H1 (cell line): ENCODE measurements at regions not wholly inside any gene's neighbourhood (a gene's known extent, or its start where the extent isn't known, plus 50 kb on each side); places are given as distances from the start of the nearest gene placed in this dataset.

ENCODE experiments used
- CTCF ChIA-PET: fragments of 300-600 bp; sonication (Branson Sonifier 250); formaldehyde crosslinking; loops from one replicate; lab custom pipeline; 2021; ENCODE audit not compliant: partially characterized antibody; lab: Charles Lee
- POLR2A ChIA-PET: fragments of 300-600 bp; sonication (Branson Sonifier 250); formaldehyde crosslinking; loops from one replicate; lab custom pipeline; 2021; ENCODE audit warnings: inconsistent platforms; ENCODE audit not compliant: partially characterized antibody; lab: Charles Lee
- DNase-seq, 2 experiments: peaks; one replicate each; pipeline versions ENCODE4 v3.0.0 to v3.0.0-alpha.2; 2010 to 2022; ENCODE audit warnings: low spot score in 2 of 2, low read depth in 1 of 2, mixed read lengths in 1 of 2
- FAIRE-seq: peaks from 2 replicates; lab custom pipeline; 2011; peaks lifted over from hg19 to GRCh38; lab: Jason Lieb, UNC
- H2AFZ ChIP-seq: 2 replicates; pipeline ENCODE4 v1.8.1; 2012; ENCODE audit warnings: low read length, inconsistent platforms
- H2AK5ac ChIP-seq: 2 replicates; pipeline ENCODE4 v1.6.1; 2013; ENCODE audit warnings: low read depth, low read length
- H2BK120ac ChIP-seq: replicated peaks from 2 replicates; pipeline ENCODE3; 2013; ENCODE audit warnings: low read depth, low read length, inconsistent platforms
- H2BK12ac ChIP-seq: 2 replicates; pipeline ENCODE4 v1.6.1; 2013; ENCODE audit warnings: low read depth, low read length
- H2BK15ac ChIP-seq: 2 replicates; pipeline ENCODE4 v1.6.1; 2013; ENCODE audit warnings: low read length
- H2BK20ac ChIP-seq: 2 replicates; pipeline ENCODE4 v1.6.1; 2013; ENCODE audit warnings: low read length
- H2BK5ac ChIP-seq: 2 replicates; pipeline ENCODE4 v1.6.1; 2013; ENCODE audit warnings: low read depth, low read length
- H3K14ac ChIP-seq: 2 replicates; pipeline ENCODE4 v1.6.1; 2013; ENCODE audit warnings: inconsistent platforms; ENCODE audit not compliant: insufficient read length
- H3K18ac ChIP-seq: 2 replicates; pipeline ENCODE4 v1.6.1; 2013; ENCODE audit warnings: low read length; ENCODE audit errors: extremely low read depth
- H3K23ac ChIP-seq: 2 replicates; pipeline ENCODE4 v1.6.1; 2013; ENCODE audit warnings: inconsistent platforms; ENCODE audit not compliant: insufficient read length
- H3K23me2 ChIP-seq: 2 replicates; pipeline ENCODE4 v1.6.1; 2013; ENCODE audit warnings: low read depth, low read length
- H3K27ac ChIP-seq: 2 replicates; pipeline ENCODE4 v1.6.1; 2011; ENCODE audit warnings: low read depth, low read length, inconsistent platforms
- H3K27me3 ChIP-seq, 4 experiments: replicated peaks in 1 of 4; 1 replicate in 1 of 4; 2 replicates in 3 of 4; pipeline versions ENCODE4 v1.6.1 to v1.8.1; 2011 to 2013; ENCODE audit warnings: low read length in 3 of 4, mild to moderate bottlenecking in 3 of 4, inconsistent platforms in 2 of 4, mixed read lengths in 2 of 4, moderate library complexity in 1 of 4; ENCODE audit not compliant: control insufficient read depth in 3 of 4, insufficient read depth in 3 of 4; ENCODE audit errors: extremely low read depth in 1 of 4
- H3K36me3 ChIP-seq, 4 experiments: 2 replicates each; pipeline versions ENCODE4 v1.6.1 to v1.8.1; 2011 to 2013; ENCODE audit warnings: mild to moderate bottlenecking in 4 of 4, low read length in 3 of 4, moderate library complexity in 2 of 4, control low read depth in 1 of 4, inconsistent platforms in 1 of 4; ENCODE audit not compliant: insufficient read depth in 4 of 4, control insufficient read depth in 2 of 4
- H3K4ac ChIP-seq: replicated peaks from 2 replicates; pipeline ENCODE3; 2013; ENCODE audit warnings: low read length, low read depth, mixed read lengths, inconsistent platforms; ENCODE audit not compliant: insufficient read length
- H3K4me1 ChIP-seq, 4 experiments: replicated peaks in 1 of 4; 1 replicate in 1 of 4; 2 replicates in 3 of 4; pipeline versions ENCODE4 v1.6.1 to v1.8.1; 2011 to 2013; ENCODE audit warnings: low read length in 3 of 4, inconsistent platforms in 2 of 4, mixed read lengths in 1 of 4; ENCODE audit not compliant: insufficient read depth in 4 of 4, control insufficient read depth in 3 of 4
- H3K4me2 ChIP-seq, 2 experiments: 2 replicates each; pipeline versions ENCODE4 v1.6.1 to v1.8.1; 2011 to 2013; ENCODE audit warnings: low read depth in 2 of 2, low read length in 2 of 2, control low read depth in 1 of 2, inconsistent platforms in 1 of 2, mild to moderate bottlenecking in 1 of 2; ENCODE audit not compliant: insufficient read depth in 1 of 2
- H3K4me3 ChIP-seq, 4 experiments: fragments of 200-600, 300-600 bp in 1 of 4; sonication (generic), shearing (Covaris generic), sonication (Bioruptor Twin) in 1 of 4; 2 replicates each; pipeline versions ENCODE4 v1.5.1 to v1.8.1; 2011 to 2016; ENCODE audit warnings: low read length in 4 of 4, low read depth in 3 of 4, control low read depth in 2 of 4, inconsistent platforms in 2 of 4, mild to moderate bottlenecking in 2 of 4, mixed read lengths in 1 of 4, moderate library complexity in 1 of 4; ENCODE audit not compliant: insufficient read depth in 2 of 4; ENCODE audit errors: extremely low read depth in 1 of 4
- H3K56ac ChIP-seq: replicated peaks from 2 replicates; pipeline ENCODE3; 2013; ENCODE audit warnings: low read depth, mild to moderate bottlenecking, mixed read lengths, low read length, inconsistent platforms; ENCODE audit not compliant: insufficient read length
- H3K79me1 ChIP-seq: 2 replicates; pipeline ENCODE4 v1.6.1; 2013; ENCODE audit warnings: low read depth, low read length, control low read depth
- H3K79me2 ChIP-seq, 2 experiments: 2 replicates each; pipeline versions ENCODE4 v1.6.1 to v1.8.1; 2012 to 2013; ENCODE audit warnings: low read length in 2 of 2, mild to moderate bottlenecking in 2 of 2, inconsistent platforms in 1 of 2; ENCODE audit not compliant: insufficient read depth in 2 of 2, control insufficient read depth in 1 of 2
- H3K9ac ChIP-seq, 4 experiments: replicated peaks in 1 of 4; 1 replicate in 1 of 4; 2 replicates in 3 of 4; pipeline versions ENCODE4 v1.6.1 to v1.8.1; 2011 to 2013; ENCODE audit warnings: low read depth in 3 of 4, low read length in 3 of 4, control low read depth in 2 of 4, mild to moderate bottlenecking in 2 of 4, moderate library complexity in 2 of 4, inconsistent platforms in 1 of 4; ENCODE audit errors: extremely low read depth in 1 of 4
- H3K9me3 ChIP-seq, 2 experiments: 2 replicates each; pipeline versions ENCODE4 v1.6.1 to v1.8.1; 2012 to 2013; ENCODE audit warnings: mild to moderate bottlenecking in 2 of 2, moderate library complexity in 2 of 2, control low read depth in 1 of 2, inconsistent platforms in 1 of 2, low read depth in 1 of 2, low read length in 1 of 2, mixed read lengths in 1 of 2; ENCODE audit not compliant: insufficient read depth in 2 of 2
- H4K20me1 ChIP-seq, 2 experiments: replicated peaks in 1 of 2; 2 replicates each; pipeline versions ENCODE3 to v1.8.1; 2011 to 2013; ENCODE audit warnings: inconsistent platforms in 2 of 2, low read length in 2 of 2, mild to moderate bottlenecking in 1 of 2; ENCODE audit not compliant: insufficient read depth in 2 of 2, control insufficient read depth in 1 of 2
- H4K5ac ChIP-seq: 2 replicates; pipeline ENCODE4 v1.6.1; 2013; ENCODE audit warnings: low read length, low read depth, mixed read lengths, inconsistent platforms; ENCODE audit not compliant: insufficient read length
- H4K8ac ChIP-seq: 2 replicates; pipeline ENCODE4 v1.8.0; 2013; ENCODE audit warnings: mild to moderate bottlenecking, moderate library complexity, low read length, inconsistent platforms; ENCODE audit not compliant: insufficient read depth; ENCODE audit errors: extremely low read depth
- H4K91ac ChIP-seq: replicated peaks from 2 replicates; pipeline ENCODE3; 2013; ENCODE audit warnings: low read length, mixed read lengths, inconsistent platforms; ENCODE audit not compliant: insufficient read length
- SP2 ChIP-seq: IDR thresholded peaks from 2 replicates; pipeline ENCODE4 v1.6.1; 2012; ENCODE audit warnings: mild to moderate bottlenecking, low read length, inconsistent platforms
- WGBS, 2 experiments: shearing (Covaris generic) in 1 of 2; methylation state at CpG; one replicate each; pipeline versions ENCODE4 v1.1.6 to v1.1.7; 2013 to 2015; ENCODE audit warnings: low lambda C conversion rate in 2 of 2, mixed read lengths in 2 of 2, inconsistent platforms in 1 of 2, low coverage in 1 of 2, missing lambda C conversion rate in 1 of 2; ENCODE audit not compliant: insufficient replicate concordance in 2 of 2, insufficient coverage in 1 of 2, insufficient read length in 1 of 2; ENCODE audit errors: extremely low coverage in 1 of 2, missing lambda C conversion rate in 1 of 2; 5-methylcytosine and 5-hydroxymethylcytosine counted together

GRCh38 chrX:45760187-45760742 is 559.6 kb upstream of the DIPK2B start:
- no peak overlapping the region for H3K27ac ChIP-seq
- no peak overlapping the region for H2BK12ac ChIP-seq
- peaks cover 0 to 89% of the 10 kb centered on the region in 2 experiments; a peak in 3 of 4 replicates for H3K79me2 ChIP-seq
- DNase-seq (no peak), FAIRE-seq (no peak)
- no peak overlapping the region for H3K23ac ChIP-seq
- WGBS, 2 experiments = 91% methylated on average over 9 of the region's 10 CpGs; no CpG with 5 or more reads in 1 of the 2 experiments
- H2AK5ac ChIP-seq = no peak overlapping the region
- H3K27me3 ChIP-seq = no peaks in the 10 kb centered on the region
- peaks cover 0 to 10% (median 2%) of the 10 kb centered on the region in 4 experiments; a peak in 4 of 8 replicates for H3K36me3 ChIP-seq
- no peak overlapping the region for H2BK120ac ChIP-seq
- H3K79me1 ChIP-seq = no peaks in the 10 kb centered on the region; the same call in 1 of the 2 replicates
- no peak overlapping the region for H3K9ac ChIP-seq
- H2AFZ ChIP-seq = no peak overlapping the region
- H3K14ac ChIP-seq = no peak overlapping the region
- H4K5ac ChIP-seq = no peak overlapping the region
- H3K23me2 ChIP-seq = no peaks in the 10 kb centered on the region
- H4K91ac ChIP-seq = no peak overlapping the region
- no peak overlapping the region for H3K56ac ChIP-seq
- ChIA-PET POLR2A (interaction anchor here (1.1 kb wide), 1 partner anchor 10 kb away, joined by 3 read pairs; no protein-coding TSS in a partner anchor), CTCF (interaction anchor here (1.9 kb wide), 1 partner anchor 616 kb away, joined by 5 read pairs; no protein-coding TSS in a partner anchor)
- H3K4me2 ChIP-seq = no peak overlapping the region
- no peak overlapping the region for H2BK20ac ChIP-seq
- no peak overlapping the region for H4K8ac ChIP-seq
- no peak overlapping the region for H3K4ac ChIP-seq
- H3K18ac ChIP-seq = no peak overlapping the region
- no peak overlapping the region for H2BK5ac ChIP-seq
- no peaks in the 10 kb centered on the region for H3K9me3 ChIP-seq
- no peak overlapping the region for H3K4me3 ChIP-seq
- H3K4me1 ChIP-seq = peaks cover 0 to 3% (median 0%) of the 10 kb centered on the region in 4 experiments; a peak in 1 of 7 replicates
- peaks cover 4 to 9% of the 10 kb centered on the region in 2 experiments for H4K20me1 ChIP-seq
- TF ChIP-seq SP2 = no peak
- H2BK15ac ChIP-seq = no peak overlapping the region
